Endothelial cell of umbilical vein (primary cell): ENCODE measurements at regions not wholly inside any gene's neighbourhood (a gene's known extent, or its start where the extent isn't known, plus 50 kb on each side); places are given as distances from the start of the nearest gene placed in this dataset.

ENCODE experiments used
- BruUV-seq: library from RNA; stranded (reverse); fragments of 400-500 nt; replicated peaks from 2 replicates; lab custom pipeline; 2021; lab: Mats Ljungman, UMichigan
- CTCF ChIA-PET: fragments of 300-600, 350-600 bp; sonication (Branson Sonifier 250); formaldehyde crosslinking; loops from one replicate; lab custom pipeline; 2021; ENCODE audit warnings: antibody characterized with exemption, inconsistent platforms; lab: Charles Lee
- POLR2A ChIA-PET: fragments of 300-600, 350-600 bp; sonication (Branson Sonifier 250); formaldehyde crosslinking; loops from one replicate; lab custom pipeline; 2021; ENCODE audit warnings: antibody characterized with exemption, inconsistent platforms; lab: Charles Lee
- DNase-seq: peaks from one replicate; pipeline ENCODE4 v3.0.0-alpha.2; 2011; ENCODE audit warnings: low read depth, low spot score
- FAIRE-seq: peaks from 2 replicates; lab custom pipeline; 2011; peaks lifted over from hg19 to GRCh38; lab: Jason Lieb, UNC
- H2AFZ ChIP-seq: 2 replicates; pipeline ENCODE4 v1.6.0; 2012; ENCODE audit warnings: low read depth, low read length, control low read depth, inconsistent platforms
- H3K27ac ChIP-seq: 2 replicates; pipeline ENCODE4 v1.5.1; 2011; ENCODE audit warnings: low read depth, mild to moderate bottlenecking, control low read depth, low read length, moderate library complexity; ENCODE audit not compliant: insufficient read depth
- H3K27me3 ChIP-seq, 2 experiments: 2 replicates each; pipeline versions ENCODE4 v1.6.0 to v1.6.1; 2011; ENCODE audit warnings: low read length in 2 of 2, mixed read lengths in 1 of 2; ENCODE audit not compliant: control insufficient read depth in 2 of 2, insufficient read depth in 2 of 2
- H3K36me3 ChIP-seq, 2 experiments: 2 replicates in 1 of 2; 3 replicates in 1 of 2; pipeline ENCODE4 v1.5.1; 2011; ENCODE audit warnings: low read length in 2 of 2, mild to moderate bottlenecking in 1 of 2, moderate library complexity in 1 of 2; ENCODE audit not compliant: control insufficient read depth in 2 of 2, insufficient read depth in 2 of 2; ENCODE audit errors: extremely low read depth in 1 of 2
- H3K4me1 ChIP-seq: 3 replicates; pipeline ENCODE4 v1.5.1; 2011; ENCODE audit warnings: mild to moderate bottlenecking, low read length; ENCODE audit not compliant: control insufficient read depth, insufficient read depth; ENCODE audit errors: extremely low read depth
- H3K4me2 ChIP-seq: 2 replicates; pipeline ENCODE4 v1.6.1; 2011; ENCODE audit warnings: low read length, control low read depth, mixed read lengths; ENCODE audit not compliant: insufficient read depth
- H3K4me3 ChIP-seq, 3 experiments: fragments of 200-600 bp in 1 of 3; sonication (generic), shearing (Covaris generic) in 1 of 3; replicated peaks in 1 of 3; 2 replicates each; pipeline ENCODE4 v1.5.1; 2011 to 2016; ENCODE audit warnings: control low read depth in 3 of 3, low read length in 3 of 3, mild to moderate bottlenecking in 2 of 3, inconsistent platforms in 1 of 3, low read depth in 1 of 3, moderate library complexity in 1 of 3; ENCODE audit not compliant: insufficient read depth in 1 of 3
- H3K79me2 ChIP-seq: 2 replicates; pipeline ENCODE4 v1.6.0; 2012; ENCODE audit warnings: low read length, inconsistent platforms; ENCODE audit not compliant: control insufficient read depth, insufficient read depth
- H3K9ac ChIP-seq: replicated peaks from 2 replicates; pipeline ENCODE3; 2011; ENCODE audit warnings: low read length, control low read depth; ENCODE audit not compliant: insufficient read depth; ENCODE audit errors: extremely low read depth
- H3K9me1 ChIP-seq: replicated peaks from 3 replicates; pipeline ENCODE4 v1.6.0; 2011; ENCODE audit warnings: mild to moderate bottlenecking, low read length; ENCODE audit not compliant: control insufficient read depth, insufficient read depth; ENCODE audit errors: extremely low read depth
- H3K9me3 ChIP-seq: replicated peaks from 2 replicates; pipeline ENCODE4 v1.5.1; 2012; ENCODE audit warnings: low read length, inconsistent platforms; ENCODE audit not compliant: control insufficient read depth, insufficient read depth
- H4K20me1 ChIP-seq: replicated peaks from 2 replicates; pipeline ENCODE3; 2011; ENCODE audit warnings: mild to moderate bottlenecking, low read length; ENCODE audit not compliant: control insufficient read depth, insufficient read depth; ENCODE audit errors: extremely low read depth
- CTCF ChIP-seq, 2 donors: IDR thresholded peaks; 1 replicate in 1 of 2; 2 replicates in 1 of 2; pipeline ENCODE4 v1.5.1; 2011; ENCODE audit warnings: low read length in 2 of 2, mild to moderate bottlenecking in 2 of 2, moderate library complexity in 2 of 2, control low read depth in 1 of 2, inconsistent platforms in 1 of 2, low read depth in 1 of 2; ENCODE audit not compliant: insufficient read depth in 1 of 2; ENCODE audit errors: extremely low read depth in 1 of 2
- EZH2 ChIP-seq: IDR thresholded peaks from 2 replicates; pipeline ENCODE4 v1.6.1; 2012; ENCODE audit warnings: borderline replicate concordance, low read depth, mild to moderate bottlenecking, moderate library complexity, low read length, inconsistent platforms; ENCODE audit not compliant: severe bottlenecking
- FOS ChIP-seq: IDR thresholded peaks from 2 replicates; pipeline ENCODE4 v1.6.1; 2011; ENCODE audit warnings: mild to moderate bottlenecking, low read length, moderate library complexity, borderline replicate concordance; ENCODE audit not compliant: insufficient read depth
- GATA2 ChIP-seq: IDR thresholded peaks from 2 replicates; pipeline ENCODE4 v1.7.0; 2011; ENCODE audit warnings: low read depth, mild to moderate bottlenecking, moderate library complexity, mixed read lengths, low read length; ENCODE audit not compliant: insufficient read length, insufficient read depth
- JUN ChIP-seq: IDR thresholded peaks from 2 replicates; pipeline ENCODE4 v1.6.1; 2011; ENCODE audit warnings: borderline replicate concordance, low read depth; ENCODE audit not compliant: insufficient read length, insufficient read depth
- MAX ChIP-seq: IDR thresholded peaks from 2 replicates; pipeline ENCODE4 v1.6.1; 2011; ENCODE audit not compliant: insufficient read depth, insufficient read length
- MYC ChIP-seq: IDR thresholded peaks from one replicate; pipeline ENCODE4 v1.6.1; 2011; ENCODE audit warnings: mild to moderate bottlenecking, low read depth, low read length
- POLR2A ChIP-seq: IDR thresholded peaks from 2 replicates; pipeline ENCODE4 v1.6.1; 2012; ENCODE audit warnings: low read depth, mild to moderate bottlenecking, control low read depth, low read length
- POLR2AphosphoS5 ChIP-seq: IDR thresholded peaks from 2 replicates; pipeline ENCODE4 v1.6.1; 2012; ENCODE audit warnings: low read depth, mild to moderate bottlenecking, control low read depth, low read length, moderate library complexity; ENCODE audit not compliant: insufficient read depth
- dilution Hi-C: fragments of 300-500 bp; cut with MboI; formaldehyde crosslinking; loops from one replicate; pipeline ENCODE4 v1.15.0; 2019; ENCODE audit warnings: low sequenced_read_pairs; ENCODE audit not compliant: extremely low pct_ligation_motif_present
- intact Hi-C: fragments of 100-400 bp; cut with micrococcal nuclease; formaldehyde crosslinking; loops from one replicate; pipeline ENCODE4 v1.10.0; 2022

GRCh38 chrY:18966001-18966400 is 192.5 kb upstream of the HSFY2 start:
- dilution Hi-C loops (no loop called here), intact Hi-C loops (no loop called here)
- CTCF ChIA-PET = no interaction called here
- H3K9me3 ChIP-seq = no peaks in the 10 kb centered on the region
- no peaks in the 10 kb centered on the region for H4K20me1 ChIP-seq
- no peak overlapping the region for H3K4me2 ChIP-seq
- H3K79me2 ChIP-seq = no peaks in the 10 kb centered on the region
- DNase-seq (no peak), FAIRE-seq (no peak)
- TF ChIP-seq CTCF (IDR thresholded peaks at IDR 0.05; ENCODE audit: extremely low read depth in 1 of 2, insufficient read depth in 1 of 2, low read depth in 1 of 2, low read length in 2 of 2) = no peak
- TF ChIP-seq EZH2 = no peak
- no peak for TF ChIP-seq MYC
- no peak for TF ChIP-seq POLR2AphosphoS5
- TF ChIP-seq MAX = no peak
- TF ChIP-seq JUN = no peak
- no peak for TF ChIP-seq GATA2
- TF ChIP-seq POLR2A = no peak
- TF ChIP-seq FOS = no peak
- H3K9ac ChIP-seq = no peak overlapping the region
- BruUV-seq = no TSS peak
- H3K36me3 ChIP-seq = no peaks in the 10 kb centered on the region
- no peaks in the 10 kb centered on the region for H3K4me1 ChIP-seq
- no peaks in the 10 kb centered on the region for H3K27me3 ChIP-seq
- H3K4me3 ChIP-seq = no peak overlapping the region
- no peak overlapping the region for H3K27ac ChIP-seq
- no peaks in the 10 kb centered on the region for H3K9me1 ChIP-seq
- H2AFZ ChIP-seq = no peak overlapping the region
- POLR2A ChIA-PET = no interaction called here
